Neural cell (in vitro differentiated cells): ENCODE measurements at regions not wholly inside any gene's neighbourhood (a gene's known extent, or its start where the extent isn't known, plus 50 kb on each side); places are given as distances from the start of the nearest gene placed in this dataset.

Experiments used
- H2AFZ ChIP-seq: fragments of 200-600, 300-800 bp; sonication (generic), shearing (Covaris generic); 2 replicates; pipeline ENCODE4 v1.6.0; 2014; ENCODE audit warnings: low read depth, mild to moderate bottlenecking, antibody characterized with exemption, low read length, moderate library complexity
- H3F3A ChIP-seq: fragments of 200-600 bp; shearing (Covaris generic); 2 replicates; pipeline ENCODE4 v1.6.1; 2016; ENCODE audit warnings: mild to moderate bottlenecking, moderate library complexity, mixed read lengths, antibody characterized with exemption, low read length; ENCODE audit not compliant: insufficient read depth, poor library complexity, severe bottlenecking
- H3K27ac ChIP-seq: fragments of 200-600, 300-800 bp; sonication (generic), shearing (Covaris generic); 2 replicates; pipeline ENCODE4 v1.5.1; 2014; ENCODE audit warnings: mild to moderate bottlenecking, low read length, moderate library complexity
- H3K27me3 ChIP-seq: fragments of 300-800, 200-600 bp; sonication (generic), shearing (Covaris generic); 2 replicates; pipeline ENCODE4 v1.6.0; 2014; ENCODE audit warnings: mild to moderate bottlenecking, low read depth, low read length, moderate library complexity; ENCODE audit not compliant: insufficient read depth
- H3K36me3 ChIP-seq: fragments of 300-800, 200-600 bp; sonication (generic), shearing (Covaris generic); 2 replicates; pipeline ENCODE4 v1.5.1; 2014; ENCODE audit warnings: mild to moderate bottlenecking, antibody characterized with exemption, low read length, moderate library complexity; ENCODE audit not compliant: insufficient read depth
- H3K4me2 ChIP-seq: fragments of 300-800, 200-600 bp; sonication (generic), shearing (Covaris generic); 2 replicates; pipeline ENCODE4 v1.6.0; 2014; ENCODE audit warnings: mild to moderate bottlenecking, low read length
- H3K4me3 ChIP-seq: fragments of 300-800, 200-600 bp; sonication (generic), shearing (Covaris generic); 2 replicates; pipeline ENCODE4 v1.5.1; 2014; ENCODE audit warnings: mild to moderate bottlenecking, low read length, moderate library complexity
- H3K79me2 ChIP-seq: fragments of 200-600 bp; shearing (Covaris generic); replicated peaks from 2 replicates; pipeline ENCODE4 v1.6.0; 2014; ENCODE audit warnings: mild to moderate bottlenecking, low read length, moderate library complexity; ENCODE audit not compliant: insufficient read depth
- H3K9ac ChIP-seq: fragments of 300-800, 200-600 bp; sonication (generic), shearing (Covaris generic); 2 replicates; pipeline ENCODE4 v1.6.1; 2016; ENCODE audit warnings: mild to moderate bottlenecking, low read length, mixed read lengths
- H3K9me2 ChIP-seq: fragments of 200-600 bp; shearing (Covaris generic); 2 replicates; pipeline ENCODE4 v1.6.1; 2016; ENCODE audit warnings: mild to moderate bottlenecking, low read length, mixed read lengths; ENCODE audit not compliant: insufficient read depth
- H3K9me3 ChIP-seq: fragments of 200-600, 300-800 bp; sonication (generic), shearing (Covaris generic); 2 replicates; pipeline ENCODE4 v1.6.1; 2016; ENCODE audit warnings: mild to moderate bottlenecking, mixed run types, low read length, moderate library complexity, mixed read lengths
- H4K20me1 ChIP-seq: fragments of 200-600 bp; shearing (Covaris generic); 2 replicates; pipeline ENCODE4 v1.6.1; 2016; ENCODE audit warnings: mild to moderate bottlenecking, mixed run types; ENCODE audit not compliant: insufficient read depth
- CTCF ChIP-seq: fragments of 450-650 bp; IDR thresholded peaks from 2 replicates; pipeline ENCODE4 v1.5.1; 2014; ENCODE audit warnings: antibody characterized with exemption, mild to moderate bottlenecking, moderate library complexity; ENCODE audit not compliant: poor library complexity, severe bottlenecking
- EP300 ChIP-seq: fragments of 450-650 bp; conservative IDR thresholded peaks from 2 replicates; pipeline ENCODE4 v1.6.1; 2014; ENCODE audit warnings: antibody characterized with exemption, mild to moderate bottlenecking, moderate library complexity; ENCODE audit not compliant: poor library complexity, severe bottlenecking
- EZH2 ChIP-seq: fragments of 200-600, 300-800 bp; shearing (Covaris generic), sonication (generic); IDR thresholded peaks from 2 replicates; pipeline ENCODE4 v1.6.1; 2014; ENCODE audit warnings: antibody characterized with exemption, low read length, borderline replicate concordance, mild to moderate bottlenecking; ENCODE audit not compliant: insufficient read depth, poor library complexity, severe bottlenecking
- MXI1 ChIP-seq: fragments of 450-650 bp; conservative IDR thresholded peaks from 2 replicates; pipeline ENCODE4 v1.6.1; 2014; ENCODE audit warnings: antibody characterized with exemption, mild to moderate bottlenecking; ENCODE audit not compliant: poor library complexity, severe bottlenecking
- POLR2AphosphoS5 ChIP-seq: IDR thresholded peaks from 2 replicates; pipeline ENCODE4 v1.6.1; 2012
- RAD21 ChIP-seq: fragments of 450-650 bp; conservative IDR thresholded peaks from 2 replicates; pipeline ENCODE4 v1.6.1; 2014; ENCODE audit warnings: antibody characterized with exemption, mild to moderate bottlenecking, moderate library complexity
- SMC3 ChIP-seq: fragments of 450-650 bp; conservative IDR thresholded peaks from 2 replicates; pipeline ENCODE4 v1.6.1; 2014; ENCODE audit warnings: antibody characterized with exemption, mild to moderate bottlenecking, moderate library complexity; ENCODE audit not compliant: poor library complexity
- TAF1 ChIP-seq: IDR thresholded peaks from 2 replicates; pipeline ENCODE4 v1.6.1; 2012; ENCODE audit warnings: low read depth
- TF ChIP-seq, protein P1 (sequence below): IDR thresholded peaks from 2 replicates; pipeline ENCODE4 v1.6.1; 2012; ENCODE audit warnings: borderline replicate concordance

DNA sequence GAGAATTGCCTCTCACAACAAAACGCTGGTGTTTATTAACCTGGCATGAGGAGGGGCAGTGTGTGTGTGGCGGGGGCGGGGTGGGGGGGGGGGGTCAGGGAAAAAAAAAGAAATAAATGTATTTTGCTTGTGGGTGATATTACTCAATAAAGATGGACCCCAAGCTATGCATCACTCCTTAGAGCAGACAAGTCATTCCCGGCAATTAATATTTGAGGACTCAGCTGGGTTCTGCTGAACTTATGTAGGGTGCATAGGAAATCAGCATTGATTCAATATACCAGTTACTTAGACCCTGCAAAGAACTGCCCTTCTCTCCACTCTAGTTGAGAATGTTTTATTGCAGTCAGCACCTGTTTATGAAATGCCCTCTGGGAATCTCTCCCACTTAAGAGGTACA lies 206.2 kb upstream of the MAF start:
- Histone ChIP-seq H3K4me2 (no peak overlapping the region), H3K9me3 (peaks cover under 1% of the 10 kb centered on the region), H3K9ac (no peak overlapping the region), H3K36me3 (no peaks in the 10 kb centered on the region), H3K9me2 (no peaks in the 10 kb centered on the region), H3K27me3 (no peaks in the 10 kb centered on the region), H3F3A (no peaks in the 10 kb centered on the region), H3K79me2 (no peaks in the 10 kb centered on the region), H3K4me3 (no peak overlapping the region), H4K20me1 (no peaks in the 10 kb centered on the region), H2AFZ (no peak overlapping the region), H3K27ac (no peak overlapping the region)
- no peak for TF ChIP-seq POLR2AphosphoS5
- TF ChIP-seq EP300, result no peak
- TF ChIP-seq, protein P1, sequence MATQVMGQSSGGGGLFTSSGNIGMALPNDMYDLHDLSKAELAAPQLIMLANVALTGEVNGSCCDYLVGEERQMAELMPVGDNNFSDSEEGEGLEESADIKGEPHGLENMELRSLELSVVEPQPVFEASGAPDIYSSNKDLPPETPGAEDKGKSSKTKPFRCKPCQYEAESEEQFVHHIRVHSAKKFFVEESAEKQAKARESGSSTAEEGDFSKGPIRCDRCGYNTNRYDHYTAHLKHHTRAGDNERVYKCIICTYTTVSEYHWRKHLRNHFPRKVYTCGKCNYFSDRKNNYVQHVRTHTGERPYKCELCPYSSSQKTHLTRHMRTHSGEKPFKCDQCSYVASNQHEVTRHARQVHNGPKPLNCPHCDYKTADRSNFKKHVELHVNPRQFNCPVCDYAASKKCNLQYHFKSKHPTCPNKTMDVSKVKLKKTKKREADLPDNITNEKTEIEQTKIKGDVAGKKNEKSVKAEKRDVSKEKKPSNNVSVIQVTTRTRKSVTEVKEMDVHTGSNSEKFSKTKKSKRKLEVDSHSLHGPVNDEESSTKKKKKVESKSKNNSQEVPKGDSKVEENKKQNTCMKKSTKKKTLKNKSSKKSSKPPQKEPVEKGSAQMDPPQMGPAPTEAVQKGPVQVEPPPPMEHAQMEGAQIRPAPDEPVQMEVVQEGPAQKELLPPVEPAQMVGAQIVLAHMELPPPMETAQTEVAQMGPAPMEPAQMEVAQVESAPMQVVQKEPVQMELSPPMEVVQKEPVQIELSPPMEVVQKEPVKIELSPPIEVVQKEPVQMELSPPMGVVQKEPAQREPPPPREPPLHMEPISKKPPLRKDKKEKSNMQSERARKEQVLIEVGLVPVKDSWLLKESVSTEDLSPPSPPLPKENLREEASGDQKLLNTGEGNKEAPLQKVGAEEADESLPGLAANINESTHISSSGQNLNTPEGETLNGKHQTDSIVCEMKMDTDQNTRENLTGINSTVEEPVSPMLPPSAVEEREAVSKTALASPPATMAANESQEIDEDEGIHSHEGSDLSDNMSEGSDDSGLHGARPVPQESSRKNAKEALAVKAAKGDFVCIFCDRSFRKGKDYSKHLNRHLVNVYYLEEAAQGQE, result no peak
- TF ChIP-seq SMC3, result no peak
- TF ChIP-seq CTCF, result no peak
- TF ChIP-seq EZH2, result no peak
- no peak for TF ChIP-seq TAF1
- TF ChIP-seq RAD21, result no peak
- no peak for TF ChIP-seq MXI1

- Histone ChIP-seq H3K36me3 (no peaks in the 10 kb centered on the region), H3F3A (no peaks in the 10 kb centered on the region), H3K4me2 (no peak overlapping the region), H3K4me3 (no peak overlapping the region), H3K9me2 (no peaks in the 10 kb centered on the region), H3K9ac (no peak overlapping the region), H3K79me2 (no peaks in the 10 kb centered on the region), H3K27ac (no peak overlapping the region), H3K27me3 (no peaks in the 10 kb centered on the region), H2AFZ (no peak overlapping the region), H3K9me3 (peaks cover 4% of the 10 kb centered on the region), H4K20me1 (no peaks in the 10 kb centered on the region)
- TF ChIP-seq POLR2AphosphoS5 (no peak), TAF1 (no peak), CTCF (no peak), EZH2 (no peak), SMC3 (no peak), EP300 (no peak), RAD21 (no peak), MXI1 (no peak)
- TF ChIP-seq, protein P1, result no peak
Observed at GRCh38 chr16:79805621-79806020, 205.1 kb upstream of the MAF start.
